GM12878 (cell line): ENCODE measurements at regions not wholly inside any gene's neighbourhood (a gene's known extent, or its start where the extent isn't known, plus 50 kb on each side); places are given as distances from the start of the nearest gene placed in this dataset.

Experiments used
- ATF7 ChIP-seq: fragments of 450-650 bp; IDR thresholded peaks from 2 replicates; pipeline ENCODE4 v1.6.1; 2016; ENCODE audit warnings: low read depth, mild to moderate bottlenecking
- CHD4 ChIP-seq: fragments of 200-600 bp; sonication (generic); IDR thresholded peaks from 2 replicates; pipeline ENCODE4 v1.6.1; 2016; ENCODE audit warnings: mild to moderate bottlenecking
- TAF1 ChIP-seq: IDR thresholded peaks from 2 replicates; pipeline ENCODE4 v1.6.1; 2011; ENCODE audit warnings: mild to moderate bottlenecking, low read depth, low read length, borderline replicate concordance
- TF ChIP-seq, protein P1 (sequence below), 3 experiments: IDR thresholded peaks in 2 of 3; conservative IDR thresholded peaks in 1 of 3; 2 replicates each; pipeline ENCODE4 v1.5.1; 2011; ENCODE audit warnings: low read depth in 3 of 3, low read length in 3 of 3, mild to moderate bottlenecking in 3 of 3, control low read depth in 2 of 3, moderate library complexity in 2 of 3, inconsistent platforms in 1 of 3, mixed read lengths in 1 of 3; ENCODE audit not compliant: control insufficient read depth in 2 of 3, insufficient read depth in 1 of 3; ENCODE audit errors: extremely low read depth in 1 of 3
- TF ChIP-seq, protein P2 (sequence below): fragments of 450-650 bp; formaldehyde crosslinking; IDR thresholded peaks from 2 replicates; pipeline ENCODE4 v1.5.0; 2022; ENCODE audit warnings: mild to moderate bottlenecking, missing genetic modification characterization

DNA sequence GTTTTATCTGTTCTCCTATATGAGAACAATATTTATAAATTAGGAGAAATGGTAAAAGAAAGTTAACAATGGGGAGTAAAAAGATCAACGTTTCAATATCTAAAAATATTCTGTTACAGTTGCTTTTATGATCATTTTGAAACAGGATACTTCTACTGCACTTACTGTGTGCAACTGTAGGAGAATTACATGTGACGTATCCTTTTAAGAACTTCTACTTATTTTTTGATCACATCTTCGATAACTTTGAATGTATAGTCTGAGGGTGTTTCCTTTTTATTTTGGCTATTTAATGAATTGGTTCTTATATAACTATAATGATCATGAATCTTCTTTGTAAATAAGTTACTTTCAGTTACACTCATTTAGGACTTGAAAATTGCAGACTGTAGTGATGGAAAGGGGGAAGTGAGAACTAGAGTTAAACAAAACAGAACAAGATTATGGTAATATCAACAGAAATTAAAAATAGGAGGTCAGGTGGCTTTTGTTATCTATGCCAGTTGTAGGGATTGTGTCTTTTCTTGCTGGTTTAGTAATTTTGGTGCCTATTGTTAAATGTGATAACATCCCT is 109.9 kb downstream of the MSTN start:
- no peak for TF ChIP-seq TAF1
- TF ChIP-seq CHD4, result no peak
- TF ChIP-seq, protein P1, sequence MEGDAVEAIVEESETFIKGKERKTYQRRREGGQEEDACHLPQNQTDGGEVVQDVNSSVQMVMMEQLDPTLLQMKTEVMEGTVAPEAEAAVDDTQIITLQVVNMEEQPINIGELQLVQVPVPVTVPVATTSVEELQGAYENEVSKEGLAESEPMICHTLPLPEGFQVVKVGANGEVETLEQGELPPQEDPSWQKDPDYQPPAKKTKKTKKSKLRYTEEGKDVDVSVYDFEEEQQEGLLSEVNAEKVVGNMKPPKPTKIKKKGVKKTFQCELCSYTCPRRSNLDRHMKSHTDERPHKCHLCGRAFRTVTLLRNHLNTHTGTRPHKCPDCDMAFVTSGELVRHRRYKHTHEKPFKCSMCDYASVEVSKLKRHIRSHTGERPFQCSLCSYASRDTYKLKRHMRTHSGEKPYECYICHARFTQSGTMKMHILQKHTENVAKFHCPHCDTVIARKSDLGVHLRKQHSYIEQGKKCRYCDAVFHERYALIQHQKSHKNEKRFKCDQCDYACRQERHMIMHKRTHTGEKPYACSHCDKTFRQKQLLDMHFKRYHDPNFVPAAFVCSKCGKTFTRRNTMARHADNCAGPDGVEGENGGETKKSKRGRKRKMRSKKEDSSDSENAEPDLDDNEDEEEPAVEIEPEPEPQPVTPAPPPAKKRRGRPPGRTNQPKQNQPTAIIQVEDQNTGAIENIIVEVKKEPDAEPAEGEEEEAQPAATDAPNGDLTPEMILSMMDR (IDR thresholded peaks at IDR 0.05 in 2 of 3, conservative IDR thresholded peaks at IDR 0.05 in 1 of 3; ENCODE audit: control insufficient read depth in 2 of 3, extremely low read depth in 1 of 3, insufficient read depth in 1 of 3, low read depth in 3 of 3, low read length in 3 of 3), result no peak
- peak; percentile 84 for TF ChIP-seq ATF7
- TF ChIP-seq, protein P2, sequence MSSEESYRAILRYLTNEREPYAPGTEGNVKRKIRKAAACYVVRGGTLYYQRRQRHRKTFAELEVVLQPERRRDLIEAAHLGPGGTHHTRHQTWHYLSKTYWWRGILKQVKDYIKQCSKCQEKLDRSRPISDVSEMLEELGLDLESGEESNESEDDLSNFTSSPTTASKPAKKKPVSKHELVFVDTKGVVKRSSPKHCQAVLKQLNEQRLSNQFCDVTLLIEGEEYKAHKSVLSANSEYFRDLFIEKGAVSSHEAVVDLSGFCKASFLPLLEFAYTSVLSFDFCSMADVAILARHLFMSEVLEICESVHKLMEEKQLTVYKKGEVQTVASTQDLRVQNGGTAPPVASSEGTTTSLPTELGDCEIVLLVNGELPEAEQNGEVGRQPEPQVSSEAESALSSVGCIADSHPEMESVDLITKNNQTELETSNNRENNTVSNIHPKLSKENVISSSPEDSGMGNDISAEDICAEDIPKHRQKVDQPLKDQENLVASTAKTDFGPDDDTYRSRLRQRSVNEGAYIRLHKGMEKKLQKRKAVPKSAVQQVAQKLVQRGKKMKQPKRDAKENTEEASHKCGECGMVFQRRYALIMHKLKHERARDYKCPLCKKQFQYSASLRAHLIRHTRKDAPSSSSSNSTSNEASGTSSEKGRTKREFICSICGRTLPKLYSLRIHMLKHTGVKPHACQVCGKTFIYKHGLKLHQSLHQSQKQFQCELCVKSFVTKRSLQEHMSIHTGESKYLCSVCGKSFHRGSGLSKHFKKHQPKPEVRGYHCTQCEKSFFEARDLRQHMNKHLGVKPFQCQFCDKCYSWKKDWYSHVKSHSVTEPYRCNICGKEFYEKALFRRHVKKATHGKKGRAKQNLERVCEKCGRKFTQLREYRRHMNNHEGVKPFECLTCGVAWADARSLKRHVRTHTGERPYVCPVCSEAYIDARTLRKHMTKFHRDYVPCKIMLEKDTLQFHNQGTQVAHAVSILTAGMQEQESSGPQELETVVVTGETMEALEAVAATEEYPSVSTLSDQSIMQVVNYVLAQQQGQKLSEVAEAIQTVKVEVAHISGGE (CRISPR knock-in tag), result no peak
